Suprapubic skin (tissue), 4 donors: ENCODE measurements at regions not wholly inside any gene's neighbourhood (a gene's known extent, or its start where the extent isn't known, plus 50 kb on each side); places are given as distances from the start of the nearest gene placed in this dataset.

Source experiments
- DNase-seq, 2 donors: peaks; one replicate each; pipeline ENCODE4 v3.0.0-alpha.2; 2019; ENCODE audit warnings: low spot score in 2 of 2
- H3K27ac ChIP-seq: fragments of 200-600 bp; sonication (generic); one replicate; pipeline ENCODE4 v1.5.1; 2019
- H3K27me3 ChIP-seq: fragments of 200-600 bp; sonication (generic); one replicate; pipeline ENCODE4 v1.5.1; 2019
- H3K36me3 ChIP-seq: fragments of 200-600 bp; sonication (generic); one replicate; pipeline ENCODE4 v1.5.1; 2019
- H3K4me1 ChIP-seq: fragments of 200-600 bp; sonication (generic); one replicate; pipeline ENCODE4 v1.5.1; 2019
- H3K4me3 ChIP-seq: fragments of 200-600 bp; sonication (generic); one replicate; pipeline ENCODE4 v1.5.1; 2019; ENCODE audit warnings: mild to moderate bottlenecking
- H3K9me3 ChIP-seq: fragments of 200-600 bp; sonication (generic); one replicate; pipeline ENCODE4 v1.5.1; 2019
- EP300 ChIP-seq: sonication (generic); formaldehyde crosslinking; IDR thresholded peaks from one replicate; pipeline ENCODE4 v1.6.1; 2017; ENCODE audit warnings: antibody characterized with exemption
- POLR2A ChIP-seq, 2 donors: fragments of 450-650 bp; IDR thresholded peaks; one replicate each; pipeline ENCODE4 v1.6.1; 2017; ENCODE audit warnings: antibody characterized with exemption in 2 of 2, mild to moderate bottlenecking in 2 of 2, moderate library complexity in 2 of 2
- POLR2AphosphoS5 ChIP-seq, 3 donors: sonication (generic); formaldehyde crosslinking; IDR thresholded peaks; one replicate each; pipeline ENCODE4 v1.6.1; 2017; ENCODE audit warnings: antibody characterized with exemption in 3 of 3
- WGBS: methylation state at CpG from one replicate; pipeline ENCODE4 v1.1.5; 2018; 5-methylcytosine and 5-hydroxymethylcytosine counted together
- TF ChIP-seq, protein P1 (sequence below), 2 donors: fragments of 200-600 bp in 1 of 2; fragments of 450-650 bp in 1 of 2; sonication (generic) in 1 of 2; IDR thresholded peaks; one replicate each; pipeline ENCODE4 v1.5.1; 2016 to 2019; ENCODE audit warnings: antibody characterized with exemption in 2 of 2, mild to moderate bottlenecking in 1 of 2, moderate library complexity in 1 of 2

DNA sequence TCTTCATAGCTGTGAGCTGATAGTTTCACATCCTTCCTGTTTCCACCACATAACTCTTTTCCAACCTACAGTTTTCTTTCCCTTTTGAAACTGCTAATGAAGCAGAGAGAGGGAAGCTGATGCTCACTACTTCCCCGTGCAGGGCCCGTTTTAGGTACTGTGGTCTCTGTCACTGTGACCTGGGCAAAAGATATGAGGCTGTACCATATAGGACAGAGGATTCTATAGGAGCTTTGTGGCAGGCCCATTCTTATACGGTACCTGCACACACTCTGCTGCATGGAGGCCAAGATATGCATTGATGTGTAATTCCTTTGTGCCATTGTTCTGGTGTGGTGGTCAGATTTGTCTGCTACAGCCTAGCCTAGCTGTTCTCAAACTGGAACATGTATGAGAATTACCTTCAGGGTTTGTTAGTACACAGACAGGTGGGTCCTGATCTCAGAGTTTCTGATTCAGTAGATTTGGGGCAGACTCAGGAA lies 577.3 kb downstream of the LMO7 start:
- H3K4me1 ChIP-seq: no peaks in the 10 kb centered on the region
- 82% methylated on average over 3 of the region's 3 CpGs for WGBS
- DNase-seq: no peak
- H3K27ac ChIP-seq: no peak overlapping the region
- TF ChIP-seq POLR2AphosphoS5 (IDR thresholded peaks at IDR 0.05) (no peak), POLR2A (IDR thresholded peaks at IDR 0.05) (no peak), EP300 (no peak)
- TF ChIP-seq, protein P1, sequence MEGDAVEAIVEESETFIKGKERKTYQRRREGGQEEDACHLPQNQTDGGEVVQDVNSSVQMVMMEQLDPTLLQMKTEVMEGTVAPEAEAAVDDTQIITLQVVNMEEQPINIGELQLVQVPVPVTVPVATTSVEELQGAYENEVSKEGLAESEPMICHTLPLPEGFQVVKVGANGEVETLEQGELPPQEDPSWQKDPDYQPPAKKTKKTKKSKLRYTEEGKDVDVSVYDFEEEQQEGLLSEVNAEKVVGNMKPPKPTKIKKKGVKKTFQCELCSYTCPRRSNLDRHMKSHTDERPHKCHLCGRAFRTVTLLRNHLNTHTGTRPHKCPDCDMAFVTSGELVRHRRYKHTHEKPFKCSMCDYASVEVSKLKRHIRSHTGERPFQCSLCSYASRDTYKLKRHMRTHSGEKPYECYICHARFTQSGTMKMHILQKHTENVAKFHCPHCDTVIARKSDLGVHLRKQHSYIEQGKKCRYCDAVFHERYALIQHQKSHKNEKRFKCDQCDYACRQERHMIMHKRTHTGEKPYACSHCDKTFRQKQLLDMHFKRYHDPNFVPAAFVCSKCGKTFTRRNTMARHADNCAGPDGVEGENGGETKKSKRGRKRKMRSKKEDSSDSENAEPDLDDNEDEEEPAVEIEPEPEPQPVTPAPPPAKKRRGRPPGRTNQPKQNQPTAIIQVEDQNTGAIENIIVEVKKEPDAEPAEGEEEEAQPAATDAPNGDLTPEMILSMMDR (IDR thresholded peaks at IDR 0.05): no peak
- no peaks in the 10 kb centered on the region for H3K36me3 ChIP-seq
- H3K27me3 ChIP-seq: no peaks in the 10 kb centered on the region
- no peak overlapping the region for H3K4me3 ChIP-seq
- H3K9me3 ChIP-seq: no peaks in the 10 kb centered on the region

GRCh38 chr13:76210262-76210661 lies 574.1 kb downstream of the LMO7 start:
- no peaks in the 10 kb centered on the region for H3K27me3 ChIP-seq
- WGBS: 88% methylated on average over 1 of the region's 1 CpG
- no peaks in the 10 kb centered on the region for H3K9me3 ChIP-seq
- no peaks in the 10 kb centered on the region for H3K4me1 ChIP-seq
- TF ChIP-seq, protein P1 (IDR thresholded peaks at IDR 0.05): no peak
- TF ChIP-seq POLR2AphosphoS5 (IDR thresholded peaks at IDR 0.05) (no peak), EP300 (no peak), POLR2A (IDR thresholded peaks at IDR 0.05) (no peak)
- no peak overlapping the region for H3K27ac ChIP-seq
- H3K36me3 ChIP-seq: no peaks in the 10 kb centered on the region
- no peak for DNase-seq
- no peak overlapping the region for H3K4me3 ChIP-seq

DNA sequence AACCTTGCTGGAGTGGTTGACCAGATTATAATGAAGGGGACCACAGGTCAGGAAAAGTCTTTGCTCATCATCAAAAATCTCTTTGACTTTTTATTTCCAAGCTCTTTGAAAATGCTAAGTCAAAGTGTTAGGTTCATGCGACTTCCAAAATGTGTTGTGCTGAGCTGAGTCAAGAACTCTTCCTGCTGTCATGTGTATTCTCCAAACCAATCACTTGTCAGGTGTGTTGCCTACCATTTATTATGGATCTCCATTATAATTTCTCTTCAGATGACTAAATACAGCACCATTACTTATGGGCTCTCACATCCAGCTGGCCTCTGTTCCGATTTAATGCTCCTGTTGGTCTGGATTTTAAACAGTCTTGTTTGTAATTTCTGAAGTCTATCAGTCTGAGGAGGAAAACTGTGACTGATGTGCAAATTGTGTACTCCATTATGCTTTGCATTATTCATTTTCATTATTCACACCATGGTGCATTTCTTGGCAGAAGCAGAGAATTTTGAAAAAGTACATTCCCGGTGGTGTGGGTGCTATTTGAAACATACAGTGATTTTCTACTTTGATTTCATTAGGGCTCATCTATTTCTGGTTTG lies 562.5 kb downstream of the LMO7 start:
- Histone ChIP-seq H3K27me3 (no peaks in the 10 kb centered on the region), H3K9me3 (no peaks in the 10 kb centered on the region), H3K36me3 (no peaks in the 10 kb centered on the region), H3K4me1 (no peaks in the 10 kb centered on the region), H3K4me3 (no peak overlapping the region), H3K27ac (no peak overlapping the region)
- DNase-seq: no peak
- WGBS: 85% methylated on average over 3 of the region's 3 CpGs
- TF ChIP-seq POLR2A (IDR thresholded peaks at IDR 0.05) (no peak), POLR2AphosphoS5 (IDR thresholded peaks at IDR 0.05) (no peak), EP300 (no peak)

GRCh38 chr13:76189882-76190519 lies 553.9 kb downstream of the LMO7 start:
- Histone ChIP-seq H3K4me1 (no peaks in the 10 kb centered on the region), H3K4me3 (no peak overlapping the region), H3K36me3 (no peaks in the 10 kb centered on the region), H3K9me3 (no peaks in the 10 kb centered on the region), H3K27ac (no peak overlapping the region), H3K27me3 (no peaks in the 10 kb centered on the region)
- WGBS: 88% methylated on average over 29 of the region's 48 CpGs
- TF ChIP-seq EP300 (no peak), POLR2A (IDR thresholded peaks at IDR 0.05) (no peak), POLR2AphosphoS5 (IDR thresholded peaks at IDR 0.05) (no peak)
- TF ChIP-seq, protein P1 (IDR thresholded peaks at IDR 0.05): no peak
- DNase-seq: peak in 1 of 2 donors; percentile 31

- Histone ChIP-seq H3K27me3 (no peaks in the 10 kb centered on the region), H3K36me3 (no peaks in the 10 kb centered on the region)
- WGBS: 80% methylated on average over 5 of the region's 5 CpGs
Observed at GRCh38 chr13:76175961-76176725, 540.0 kb downstream of the LMO7 start.

More at GRCh38 chr13:76175961-76176725, 540.0 kb downstream of the LMO7 start:
- H3K4me3 ChIP-seq: no peak overlapping the region
- no peak overlapping the region for H3K27ac ChIP-seq
- H3K9me3 ChIP-seq: no peaks in the 10 kb centered on the region
- H3K4me1 ChIP-seq: no peaks in the 10 kb centered on the region
- no peak for DNase-seq
- TF ChIP-seq POLR2A (IDR thresholded peaks at IDR 0.05) (no peak), POLR2AphosphoS5 (IDR thresholded peaks at IDR 0.05) (no peak), EP300 (no peak)
- TF ChIP-seq, protein P1 (IDR thresholded peaks at IDR 0.05): no peak
